Left lung (tissue), 4 donors: ENCODE measurements at regions not wholly inside any gene's neighbourhood (a gene's known extent, or its start where the extent isn't known, plus 50 kb on each side); places are given as distances from the start of the nearest gene placed in this dataset.

ENCODE experiments used
- ATAC-seq: fragments of 200-7000 bp; cut with Tn5 transposase; one replicate; pipeline ENCODE4 v1.9.1; 2020; ENCODE audit warnings: moderate library complexity
- DNase-seq, 4 donors: peaks; one replicate each; pipeline ENCODE4 v3.0.0-alpha.2; 2013 to 2020
- H3K27ac ChIP-seq, 2 donors: fragments of 200-600 bp; sonication (generic) in 1 of 2; one replicate each; pipeline versions ENCODE4 v1.5.0 to v1.8.0; 2020 to 2021
- H3K27me3 ChIP-seq, 2 donors: fragments of 200-600 bp; sonication (generic) in 1 of 2; one replicate each; pipeline versions ENCODE4 v1.5.0 to v1.8.0; 2020 to 2021
- H3K36me3 ChIP-seq, 2 donors: fragments of 200-600 bp; sonication (generic) in 1 of 2; one replicate each; pipeline versions ENCODE4 v1.5.0 to v1.8.0; 2020 to 2021
- H3K4me1 ChIP-seq, 2 donors: fragments of 200-600 bp; one replicate each; pipeline ENCODE4 v1.8.0; 2021
- H3K4me3 ChIP-seq, 2 donors: fragments of 200-600 bp; sonication (generic) in 1 of 2; one replicate each; pipeline versions ENCODE4 v1.5.0 to v1.8.0; 2020 to 2021; ENCODE audit warnings: mild to moderate bottlenecking in 1 of 2
- H3K9me3 ChIP-seq, 2 donors: fragments of 200-600 bp; sonication (generic) in 1 of 2; one replicate each; pipeline versions ENCODE4 v1.5.0 to v1.8.0; 2020 to 2021
- intact Hi-C, 2 donors: fragments of 100-400 bp; cut with DNase I; formaldehyde crosslinking; loops; one replicate each; pipeline versions ENCODE4 v1.11.2 to v1.14.2; 2022
- TF ChIP-seq, protein P1 (sequence below), 2 donors: fragments of 200-600 bp; sonication (generic) in 1 of 2; IDR thresholded peaks; one replicate each; pipeline versions ENCODE4 v1.5.0 to v1.8.0; 2021; ENCODE audit warnings: antibody characterized with exemption in 2 of 2
- donor health status: DM: no; HTN: yes; CAD: no.
- donor health status: DM: no; HTN: no; CAD: no.

DNA sequence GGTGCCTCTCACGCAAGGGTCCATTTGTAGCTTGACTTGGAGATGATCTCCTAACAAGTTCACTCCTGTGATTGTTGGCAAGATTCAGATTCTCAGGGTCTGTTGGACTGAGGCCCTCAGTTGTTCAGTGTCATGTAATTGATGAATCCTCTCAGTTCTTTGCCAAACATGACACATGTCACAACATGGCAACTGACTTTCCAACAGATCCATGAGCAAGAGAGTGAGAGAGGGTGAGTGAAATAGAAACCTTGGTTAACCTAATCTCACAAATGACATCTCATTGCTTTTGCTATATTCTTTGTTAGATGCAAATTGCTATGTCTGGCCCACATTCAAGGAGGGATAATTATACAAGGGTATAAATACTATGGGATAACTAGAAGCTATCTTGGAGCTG is 231.0 kb upstream of the PCDH10 start:
- H3K27ac ChIP-seq = no peak overlapping the region
- TF ChIP-seq, protein P1, sequence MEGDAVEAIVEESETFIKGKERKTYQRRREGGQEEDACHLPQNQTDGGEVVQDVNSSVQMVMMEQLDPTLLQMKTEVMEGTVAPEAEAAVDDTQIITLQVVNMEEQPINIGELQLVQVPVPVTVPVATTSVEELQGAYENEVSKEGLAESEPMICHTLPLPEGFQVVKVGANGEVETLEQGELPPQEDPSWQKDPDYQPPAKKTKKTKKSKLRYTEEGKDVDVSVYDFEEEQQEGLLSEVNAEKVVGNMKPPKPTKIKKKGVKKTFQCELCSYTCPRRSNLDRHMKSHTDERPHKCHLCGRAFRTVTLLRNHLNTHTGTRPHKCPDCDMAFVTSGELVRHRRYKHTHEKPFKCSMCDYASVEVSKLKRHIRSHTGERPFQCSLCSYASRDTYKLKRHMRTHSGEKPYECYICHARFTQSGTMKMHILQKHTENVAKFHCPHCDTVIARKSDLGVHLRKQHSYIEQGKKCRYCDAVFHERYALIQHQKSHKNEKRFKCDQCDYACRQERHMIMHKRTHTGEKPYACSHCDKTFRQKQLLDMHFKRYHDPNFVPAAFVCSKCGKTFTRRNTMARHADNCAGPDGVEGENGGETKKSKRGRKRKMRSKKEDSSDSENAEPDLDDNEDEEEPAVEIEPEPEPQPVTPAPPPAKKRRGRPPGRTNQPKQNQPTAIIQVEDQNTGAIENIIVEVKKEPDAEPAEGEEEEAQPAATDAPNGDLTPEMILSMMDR (IDR thresholded peaks at IDR 0.05) = no peak

DNA sequence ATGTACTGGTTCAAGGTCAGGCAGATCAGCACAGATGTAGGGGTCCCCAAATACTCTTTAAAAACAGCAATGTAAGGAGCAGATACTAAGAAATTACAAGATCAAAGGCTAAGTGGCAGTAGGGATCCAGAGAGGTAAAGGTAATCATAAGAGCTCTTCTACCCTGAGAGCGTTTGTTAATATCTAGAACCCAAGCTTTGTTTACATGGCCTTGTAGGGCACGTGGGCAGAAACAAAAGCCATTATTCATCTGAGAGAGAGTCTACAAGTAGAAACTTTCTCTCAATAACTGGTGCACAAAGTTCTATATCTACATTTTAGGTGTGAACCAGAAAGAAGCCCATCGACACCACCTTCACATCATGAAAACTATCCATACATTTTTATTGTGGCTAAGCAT is 225.6 kb upstream of the PCDH10 start:
- Histone ChIP-seq H3K9me3 (no peaks in the 10 kb centered on the region), H3K36me3 (no peaks in the 10 kb centered on the region), H3K4me1 (no peaks in the 10 kb centered on the region), H3K27me3 (no peaks in the 10 kb centered on the region), H3K27ac (no peak overlapping the region), H3K4me3 (no peak overlapping the region)
- intact Hi-C loops = no loop called here
- ATAC-seq (no peak), DNase-seq (no peak)
- TF ChIP-seq, protein P1 (IDR thresholded peaks at IDR 0.05) = no peak

More for the DNA sequence above, 231.0 kb upstream of the PCDH10 start:
- no peaks in the 10 kb centered on the region for H3K36me3 ChIP-seq
- no peaks in the 10 kb centered on the region for H3K9me3 ChIP-seq
- H3K4me1 ChIP-seq = no peaks in the 10 kb centered on the region
- intact Hi-C loops = no loop called here
- H3K4me3 ChIP-seq = no peak overlapping the region
- no peak for DNase-seq
- ATAC-seq = no peak
- no peaks in the 10 kb centered on the region for H3K27me3 ChIP-seq

DNA sequence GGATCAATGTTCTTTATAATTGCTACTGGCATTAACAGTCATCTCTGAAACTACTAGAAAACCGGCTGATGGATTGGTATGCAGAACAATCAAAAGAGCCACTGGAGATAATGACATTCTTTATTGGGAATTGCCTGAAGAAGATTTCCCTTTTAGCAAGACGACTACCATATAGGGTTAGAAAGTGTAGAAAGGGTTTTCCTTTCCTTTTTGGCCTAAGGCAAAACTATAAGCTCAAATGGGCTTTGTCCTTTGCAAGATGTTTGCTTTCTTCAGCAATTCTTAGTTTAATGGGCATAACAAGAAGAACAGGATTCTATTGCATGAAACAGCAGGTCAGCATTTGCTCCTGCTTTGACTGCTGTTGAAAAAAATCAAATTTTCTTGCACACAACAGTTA is 214.2 kb upstream of the PCDH10 start:
- ATAC-seq (no peak), DNase-seq (no peak)
- no peak overlapping the region for H3K4me3 ChIP-seq
- H3K9me3 ChIP-seq = peaks cover 0 to 12% of the 10 kb centered on the region in 2 donors
- no peaks in the 10 kb centered on the region for H3K36me3 ChIP-seq
- intact Hi-C loops = no loop called here
- TF ChIP-seq, protein P1 (IDR thresholded peaks at IDR 0.05) = no peak
- H3K4me1 ChIP-seq = no peaks in the 10 kb centered on the region
- H3K27me3 ChIP-seq = no peaks in the 10 kb centered on the region
- no peak overlapping the region for H3K27ac ChIP-seq

DNA sequence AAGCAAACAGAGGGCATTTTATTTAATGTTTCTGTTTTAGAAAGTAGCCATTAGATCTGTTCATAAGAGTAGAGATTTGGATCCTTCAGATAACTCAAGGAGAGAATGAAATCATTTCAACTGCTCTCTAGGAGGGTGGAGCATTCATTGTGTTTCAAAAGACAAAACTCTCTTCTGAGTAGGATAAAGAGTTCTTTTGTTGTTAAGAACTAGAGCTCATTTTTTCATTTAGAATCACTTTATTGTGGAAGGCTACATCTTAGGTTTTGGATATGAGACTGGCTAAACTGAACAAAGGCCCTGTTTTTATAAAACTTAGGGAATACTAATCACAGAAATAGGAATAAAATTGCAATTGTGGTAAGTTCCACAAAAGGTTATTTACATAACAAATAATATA is 193.9 kb upstream of the PCDH10 start:
- intact Hi-C loops = no loop called here
- ATAC-seq = no peak
- H3K27me3 ChIP-seq = no peaks in the 10 kb centered on the region

DNA sequence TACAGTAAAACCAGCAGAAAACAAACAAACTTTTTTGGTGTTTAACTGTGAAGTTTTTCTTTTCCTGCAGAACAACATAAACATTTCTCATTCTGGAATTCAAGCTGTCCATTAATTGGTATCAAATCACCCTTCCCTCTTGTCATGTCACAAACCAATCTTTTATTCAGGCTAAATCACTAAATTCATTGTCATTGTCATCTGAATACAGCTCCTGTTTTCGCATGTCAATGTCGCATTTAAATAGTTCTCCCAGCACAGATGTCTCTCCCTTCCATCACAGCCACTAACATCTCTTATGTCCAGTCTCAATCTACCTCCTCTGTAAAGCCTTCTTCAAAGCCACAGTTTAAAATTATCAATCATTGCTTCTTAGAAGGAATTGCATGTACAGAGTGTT is 192.1 kb upstream of the PCDH10 start:
- intact Hi-C loops = no loop called here
- ATAC-seq = no peak
- H3K36me3 ChIP-seq = no peaks in the 10 kb centered on the region
- no peak for DNase-seq
- no peak overlapping the region for H3K4me3 ChIP-seq
- H3K27ac ChIP-seq = no peak overlapping the region
- no peaks in the 10 kb centered on the region for H3K27me3 ChIP-seq
- peaks cover 0 to 23% of the 10 kb centered on the region in 2 donors for H3K9me3 ChIP-seq
- H3K4me1 ChIP-seq = no peaks in the 10 kb centered on the region
- TF ChIP-seq, protein P1 (IDR thresholded peaks at IDR 0.05) = no peak

More for the DNA sequence above, 193.9 kb upstream of the PCDH10 start:
- Histone ChIP-seq H3K9me3 (peaks cover 0 to 17% of the 10 kb centered on the region in 2 donors), H3K36me3 (no peaks in the 10 kb centered on the region), H3K27ac (no peak overlapping the region), H3K4me1 (no peaks in the 10 kb centered on the region), H3K4me3 (no peak overlapping the region)
- TF ChIP-seq, protein P1 (IDR thresholded peaks at IDR 0.05) = no peak
- DNase-seq = no peak
